PFSK-1 (cell line): ENCODE measurements at regions not wholly inside any gene's neighbourhood (a gene's known extent, or its start where the extent isn't known, plus 50 kb on each side); places are given as distances from the start of the nearest gene placed in this dataset.

Experiments used
- FOXP2 ChIP-seq: optimal IDR thresholded peaks from 2 replicates; pipeline ENCODE3; 2011; ENCODE audit warnings: borderline replicate concordance, control low read depth, inconsistent platforms; ENCODE audit not compliant: insufficient read depth; ENCODE audit errors: extremely low read length, extremely low read depth
- POLR2AphosphoS5 ChIP-seq: IDR thresholded peaks from 2 replicates; pipeline ENCODE4 v1.6.1; 2012; ENCODE audit warnings: low read depth, mild to moderate bottlenecking, control low read depth, low read length, moderate library complexity
- SIN3A ChIP-seq: IDR thresholded peaks from 2 replicates; pipeline ENCODE4 v1.6.1; 2012; ENCODE audit warnings: mild to moderate bottlenecking, low read length, moderate library complexity, borderline replicate concordance; ENCODE audit not compliant: insufficient read depth
- TAF1 ChIP-seq: IDR thresholded peaks from 2 replicates; pipeline ENCODE4 v1.6.1; 2012; ENCODE audit warnings: low read length, control low read depth, borderline replicate concordance; ENCODE audit not compliant: insufficient read depth
- TF ChIP-seq, protein P1 (sequence below), 2 experiments: IDR thresholded peaks; 2 replicates each; pipeline versions ENCODE4 v1.6.1 to v1.8.0; 2011 to 2012; ENCODE audit warnings: low read depth in 2 of 2, low read length in 2 of 2, control low read depth in 1 of 2, inconsistent platforms in 1 of 2, mild to moderate bottlenecking in 1 of 2, moderate library complexity in 1 of 2; ENCODE audit not compliant: insufficient read depth in 1 of 2

DNA sequence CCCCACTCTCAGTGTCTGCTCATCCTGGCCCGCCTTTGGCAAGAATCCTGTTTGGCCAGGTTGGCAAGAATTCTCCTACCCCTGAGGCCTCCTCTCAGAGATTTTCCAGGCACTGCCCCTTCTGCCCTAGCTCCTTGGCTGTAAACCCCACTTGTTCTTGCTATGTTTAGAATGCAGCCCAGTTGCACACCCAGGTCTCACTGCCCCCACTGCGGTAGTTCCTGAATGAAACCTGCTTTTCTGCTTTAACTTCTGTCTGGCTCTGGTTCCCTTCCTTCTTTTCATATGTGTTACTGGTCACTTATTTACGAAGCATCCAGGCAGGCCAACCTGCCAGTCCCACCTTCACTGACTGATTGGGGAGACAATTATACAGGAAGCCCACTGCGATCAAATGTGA lies 576.9 kb downstream of the GLRX3 start:
- TF ChIP-seq TAF1: no peak
- no peak for TF ChIP-seq POLR2AphosphoS5
- no peak for TF ChIP-seq FOXP2
- no peak for TF ChIP-seq SIN3A
- TF ChIP-seq, protein P1, sequence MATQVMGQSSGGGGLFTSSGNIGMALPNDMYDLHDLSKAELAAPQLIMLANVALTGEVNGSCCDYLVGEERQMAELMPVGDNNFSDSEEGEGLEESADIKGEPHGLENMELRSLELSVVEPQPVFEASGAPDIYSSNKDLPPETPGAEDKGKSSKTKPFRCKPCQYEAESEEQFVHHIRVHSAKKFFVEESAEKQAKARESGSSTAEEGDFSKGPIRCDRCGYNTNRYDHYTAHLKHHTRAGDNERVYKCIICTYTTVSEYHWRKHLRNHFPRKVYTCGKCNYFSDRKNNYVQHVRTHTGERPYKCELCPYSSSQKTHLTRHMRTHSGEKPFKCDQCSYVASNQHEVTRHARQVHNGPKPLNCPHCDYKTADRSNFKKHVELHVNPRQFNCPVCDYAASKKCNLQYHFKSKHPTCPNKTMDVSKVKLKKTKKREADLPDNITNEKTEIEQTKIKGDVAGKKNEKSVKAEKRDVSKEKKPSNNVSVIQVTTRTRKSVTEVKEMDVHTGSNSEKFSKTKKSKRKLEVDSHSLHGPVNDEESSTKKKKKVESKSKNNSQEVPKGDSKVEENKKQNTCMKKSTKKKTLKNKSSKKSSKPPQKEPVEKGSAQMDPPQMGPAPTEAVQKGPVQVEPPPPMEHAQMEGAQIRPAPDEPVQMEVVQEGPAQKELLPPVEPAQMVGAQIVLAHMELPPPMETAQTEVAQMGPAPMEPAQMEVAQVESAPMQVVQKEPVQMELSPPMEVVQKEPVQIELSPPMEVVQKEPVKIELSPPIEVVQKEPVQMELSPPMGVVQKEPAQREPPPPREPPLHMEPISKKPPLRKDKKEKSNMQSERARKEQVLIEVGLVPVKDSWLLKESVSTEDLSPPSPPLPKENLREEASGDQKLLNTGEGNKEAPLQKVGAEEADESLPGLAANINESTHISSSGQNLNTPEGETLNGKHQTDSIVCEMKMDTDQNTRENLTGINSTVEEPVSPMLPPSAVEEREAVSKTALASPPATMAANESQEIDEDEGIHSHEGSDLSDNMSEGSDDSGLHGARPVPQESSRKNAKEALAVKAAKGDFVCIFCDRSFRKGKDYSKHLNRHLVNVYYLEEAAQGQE (IDR thresholded peaks at IDR 0.05; ENCODE audit: insufficient read depth in 1 of 2, low read depth in 2 of 2, low read length in 2 of 2): no peak
